Endothelial cell of umbilical vein (primary cell): ENCODE measurements at regions not wholly inside any gene's neighbourhood (a gene's known extent, or its start where the extent isn't known, plus 50 kb on each side); places are given as distances from the start of the nearest gene placed in this dataset.

Experiments
- BruUV-seq: library from RNA; stranded (reverse); fragments of 400-500 nt; replicated peaks from 2 replicates; lab custom pipeline; 2021; lab: Mats Ljungman, UMichigan
- CTCF ChIA-PET: fragments of 300-600, 350-600 bp; sonication (Branson Sonifier 250); formaldehyde crosslinking; loops from one replicate; lab custom pipeline; 2021; ENCODE audit warnings: antibody characterized with exemption, inconsistent platforms; lab: Charles Lee
- POLR2A ChIA-PET: fragments of 300-600, 350-600 bp; sonication (Branson Sonifier 250); formaldehyde crosslinking; loops from one replicate; lab custom pipeline; 2021; ENCODE audit warnings: antibody characterized with exemption, inconsistent platforms; lab: Charles Lee
- DNase-seq: peaks from one replicate; pipeline ENCODE4 v3.0.0-alpha.2; 2011; ENCODE audit warnings: low read depth, low spot score
- FAIRE-seq: peaks from 2 replicates; lab custom pipeline; 2011; peaks lifted over from hg19 to GRCh38; lab: Jason Lieb, UNC
- H2AFZ ChIP-seq: 2 replicates; pipeline ENCODE4 v1.6.0; 2012; ENCODE audit warnings: low read depth, low read length, control low read depth, inconsistent platforms
- H3K27ac ChIP-seq: 2 replicates; pipeline ENCODE4 v1.5.1; 2011; ENCODE audit warnings: low read depth, mild to moderate bottlenecking, control low read depth, low read length, moderate library complexity; ENCODE audit not compliant: insufficient read depth
- H3K27me3 ChIP-seq, 2 experiments: 2 replicates each; pipeline versions ENCODE4 v1.6.0 to v1.6.1; 2011; ENCODE audit warnings: low read length in 2 of 2, mixed read lengths in 1 of 2; ENCODE audit not compliant: control insufficient read depth in 2 of 2, insufficient read depth in 2 of 2
- H3K36me3 ChIP-seq, 2 experiments: 2 replicates in 1 of 2; 3 replicates in 1 of 2; pipeline ENCODE4 v1.5.1; 2011; ENCODE audit warnings: low read length in 2 of 2, mild to moderate bottlenecking in 1 of 2, moderate library complexity in 1 of 2; ENCODE audit not compliant: control insufficient read depth in 2 of 2, insufficient read depth in 2 of 2; ENCODE audit errors: extremely low read depth in 1 of 2
- H3K4me1 ChIP-seq: 3 replicates; pipeline ENCODE4 v1.5.1; 2011; ENCODE audit warnings: mild to moderate bottlenecking, low read length; ENCODE audit not compliant: control insufficient read depth, insufficient read depth; ENCODE audit errors: extremely low read depth
- H3K4me2 ChIP-seq: 2 replicates; pipeline ENCODE4 v1.6.1; 2011; ENCODE audit warnings: low read length, control low read depth, mixed read lengths; ENCODE audit not compliant: insufficient read depth
- H3K4me3 ChIP-seq, 3 experiments: fragments of 200-600 bp in 1 of 3; sonication (generic), shearing (Covaris generic) in 1 of 3; replicated peaks in 1 of 3; 2 replicates each; pipeline ENCODE4 v1.5.1; 2011 to 2016; ENCODE audit warnings: control low read depth in 3 of 3, low read length in 3 of 3, mild to moderate bottlenecking in 2 of 3, inconsistent platforms in 1 of 3, low read depth in 1 of 3, moderate library complexity in 1 of 3; ENCODE audit not compliant: insufficient read depth in 1 of 3
- H3K79me2 ChIP-seq: 2 replicates; pipeline ENCODE4 v1.6.0; 2012; ENCODE audit warnings: low read length, inconsistent platforms; ENCODE audit not compliant: control insufficient read depth, insufficient read depth
- H3K9ac ChIP-seq: replicated peaks from 2 replicates; pipeline ENCODE3; 2011; ENCODE audit warnings: low read length, control low read depth; ENCODE audit not compliant: insufficient read depth; ENCODE audit errors: extremely low read depth
- H3K9me1 ChIP-seq: replicated peaks from 3 replicates; pipeline ENCODE4 v1.6.0; 2011; ENCODE audit warnings: mild to moderate bottlenecking, low read length; ENCODE audit not compliant: control insufficient read depth, insufficient read depth; ENCODE audit errors: extremely low read depth
- H3K9me3 ChIP-seq: replicated peaks from 2 replicates; pipeline ENCODE4 v1.5.1; 2012; ENCODE audit warnings: low read length, inconsistent platforms; ENCODE audit not compliant: control insufficient read depth, insufficient read depth
- H4K20me1 ChIP-seq: replicated peaks from 2 replicates; pipeline ENCODE3; 2011; ENCODE audit warnings: mild to moderate bottlenecking, low read length; ENCODE audit not compliant: control insufficient read depth, insufficient read depth; ENCODE audit errors: extremely low read depth
- EZH2 ChIP-seq: IDR thresholded peaks from 2 replicates; pipeline ENCODE4 v1.6.1; 2012; ENCODE audit warnings: borderline replicate concordance, low read depth, mild to moderate bottlenecking, moderate library complexity, low read length, inconsistent platforms; ENCODE audit not compliant: severe bottlenecking
- FOS ChIP-seq: IDR thresholded peaks from 2 replicates; pipeline ENCODE4 v1.6.1; 2011; ENCODE audit warnings: mild to moderate bottlenecking, low read length, moderate library complexity, borderline replicate concordance; ENCODE audit not compliant: insufficient read depth
- GATA2 ChIP-seq: IDR thresholded peaks from 2 replicates; pipeline ENCODE4 v1.7.0; 2011; ENCODE audit warnings: low read depth, mild to moderate bottlenecking, moderate library complexity, mixed read lengths, low read length; ENCODE audit not compliant: insufficient read length, insufficient read depth
- JUN ChIP-seq: IDR thresholded peaks from 2 replicates; pipeline ENCODE4 v1.6.1; 2011; ENCODE audit warnings: borderline replicate concordance, low read depth; ENCODE audit not compliant: insufficient read length, insufficient read depth
- MYC ChIP-seq: IDR thresholded peaks from one replicate; pipeline ENCODE4 v1.6.1; 2011; ENCODE audit warnings: mild to moderate bottlenecking, low read depth, low read length
- POLR2A ChIP-seq: IDR thresholded peaks from 2 replicates; pipeline ENCODE4 v1.6.1; 2012; ENCODE audit warnings: low read depth, mild to moderate bottlenecking, control low read depth, low read length
- POLR2AphosphoS5 ChIP-seq: IDR thresholded peaks from 2 replicates; pipeline ENCODE4 v1.6.1; 2012; ENCODE audit warnings: low read depth, mild to moderate bottlenecking, control low read depth, low read length, moderate library complexity; ENCODE audit not compliant: insufficient read depth
- dilution Hi-C: fragments of 300-500 bp; cut with MboI; formaldehyde crosslinking; loops from one replicate; pipeline ENCODE4 v1.15.0; 2019; ENCODE audit warnings: low sequenced_read_pairs; ENCODE audit not compliant: extremely low pct_ligation_motif_present
- intact Hi-C: fragments of 100-400 bp; cut with micrococcal nuclease; formaldehyde crosslinking; loops from one replicate; pipeline ENCODE4 v1.10.0; 2022
- TF ChIP-seq, protein P1 (sequence below): IDR thresholded peaks from 2 replicates; pipeline ENCODE4 v1.6.1; 2011; ENCODE audit not compliant: insufficient read depth, insufficient read length
- TF ChIP-seq, protein P2 (sequence below), 2 donors: IDR thresholded peaks; 1 replicate in 1 of 2; 2 replicates in 1 of 2; pipeline ENCODE4 v1.5.1; 2011; ENCODE audit warnings: low read length in 2 of 2, mild to moderate bottlenecking in 2 of 2, moderate library complexity in 2 of 2, control low read depth in 1 of 2, inconsistent platforms in 1 of 2, low read depth in 1 of 2; ENCODE audit not compliant: insufficient read depth in 1 of 2; ENCODE audit errors: extremely low read depth in 1 of 2

DNA sequence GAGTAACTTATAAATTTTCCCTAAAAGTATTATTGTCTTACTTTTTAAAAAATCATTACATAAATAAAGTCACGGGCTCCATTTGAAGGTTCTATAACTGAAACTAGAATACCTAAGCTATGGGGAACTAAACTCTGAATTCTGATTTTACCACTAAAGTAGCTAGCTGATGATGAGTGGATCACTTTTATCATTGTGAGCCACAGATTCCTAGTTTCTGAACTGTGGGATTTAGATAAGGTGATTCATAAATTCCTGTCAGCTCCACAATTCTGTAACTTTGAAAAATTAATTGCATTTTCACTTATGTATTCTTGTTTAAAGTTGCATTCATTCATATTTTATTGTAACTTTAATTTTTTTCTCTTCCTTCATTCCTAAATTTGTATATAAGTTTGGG, 540.9 kb downstream of the GBA3 start:
- Histone ChIP-seq H4K20me1 (no peaks in the 10 kb centered on the region), H3K79me2 (no peaks in the 10 kb centered on the region), H3K4me1 (no peaks in the 10 kb centered on the region), H3K9me3 (peaks cover 3% of the 10 kb centered on the region), H2AFZ (no peak overlapping the region), H3K4me2 (no peak overlapping the region), H3K4me3 (no peak overlapping the region), H3K9ac (no peak overlapping the region), H3K9me1 (no peaks in the 10 kb centered on the region), H3K27ac (no peak overlapping the region), H3K36me3 (no peaks in the 10 kb centered on the region), H3K27me3 (no peaks in the 10 kb centered on the region)
- no peak for FAIRE-seq
- intact Hi-C loops (no loop called here), dilution Hi-C loops (no loop called here)
- TF ChIP-seq POLR2AphosphoS5 = no peak
- no peak for TF ChIP-seq JUN
- TF ChIP-seq EZH2 = no peak
- TF ChIP-seq, protein P1, sequence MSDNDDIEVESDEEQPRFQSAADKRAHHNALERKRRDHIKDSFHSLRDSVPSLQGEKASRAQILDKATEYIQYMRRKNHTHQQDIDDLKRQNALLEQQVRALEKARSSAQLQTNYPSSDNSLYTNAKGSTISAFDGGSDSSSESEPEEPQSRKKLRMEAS = no peak
- TF ChIP-seq MYC = no peak
- no peak for TF ChIP-seq FOS
- no peak for TF ChIP-seq GATA2
- no peak for TF ChIP-seq POLR2A
- TF ChIP-seq, protein P2, sequence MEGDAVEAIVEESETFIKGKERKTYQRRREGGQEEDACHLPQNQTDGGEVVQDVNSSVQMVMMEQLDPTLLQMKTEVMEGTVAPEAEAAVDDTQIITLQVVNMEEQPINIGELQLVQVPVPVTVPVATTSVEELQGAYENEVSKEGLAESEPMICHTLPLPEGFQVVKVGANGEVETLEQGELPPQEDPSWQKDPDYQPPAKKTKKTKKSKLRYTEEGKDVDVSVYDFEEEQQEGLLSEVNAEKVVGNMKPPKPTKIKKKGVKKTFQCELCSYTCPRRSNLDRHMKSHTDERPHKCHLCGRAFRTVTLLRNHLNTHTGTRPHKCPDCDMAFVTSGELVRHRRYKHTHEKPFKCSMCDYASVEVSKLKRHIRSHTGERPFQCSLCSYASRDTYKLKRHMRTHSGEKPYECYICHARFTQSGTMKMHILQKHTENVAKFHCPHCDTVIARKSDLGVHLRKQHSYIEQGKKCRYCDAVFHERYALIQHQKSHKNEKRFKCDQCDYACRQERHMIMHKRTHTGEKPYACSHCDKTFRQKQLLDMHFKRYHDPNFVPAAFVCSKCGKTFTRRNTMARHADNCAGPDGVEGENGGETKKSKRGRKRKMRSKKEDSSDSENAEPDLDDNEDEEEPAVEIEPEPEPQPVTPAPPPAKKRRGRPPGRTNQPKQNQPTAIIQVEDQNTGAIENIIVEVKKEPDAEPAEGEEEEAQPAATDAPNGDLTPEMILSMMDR (IDR thresholded peaks at IDR 0.05; ENCODE audit: extremely low read depth in 1 of 2, insufficient read depth in 1 of 2, low read depth in 1 of 2, low read length in 2 of 2) = no peak
- POLR2A ChIA-PET = no interaction called here
- CTCF ChIA-PET = no interaction called here
- no TSS peak for BruUV-seq
- DNase-seq = no peak
